HEK293 (cell line): ENCODE measurements at regions not wholly inside any gene's neighbourhood (a gene's known extent, or its start where the extent isn't known, plus 50 kb on each side); places are given as distances from the start of the nearest gene placed in this dataset.
A peak's percentile ranks its signal among the peaks of the same experiment; 100 is the strongest.
"Not testable (repeated sequence)": the region's sequence is repeated elsewhere in the genome, so short reads cannot be mapped to it uniquely, and the experiment has no call there.

Experiments
- CTCF ChIA-PET: fragments of 350-600 bp; formaldehyde crosslinking; extraction: SDS; loops from one replicate; lab custom pipeline; 2021; ENCODE audit warnings: antibody characterized with exemption; lab: Yijun Ruan, JAX
- POLR2A ChIA-PET: fragments of 300-600 bp; formaldehyde crosslinking; extraction: SDS; loops from one replicate; lab custom pipeline; 2020; ENCODE audit warnings: antibody characterized with exemption, inconsistent platforms; lab: Yijun Ruan, JAX
- H3K27ac ChIP-seq: fragments of 200-500 bp; sonication (Bioruptor generic); 2 replicates; pipeline ENCODE4 v1.5.1; 2014; ENCODE audit warnings: low read depth, low read length, control low read depth, inconsistent platforms; ENCODE audit errors: extremely low read depth
- H3K36me3 ChIP-seq, 2 experiments: fragments of 200-500 bp in 1 of 2; sonication (Bioruptor generic) in 1 of 2; 1 replicate in 1 of 2; 2 replicates in 1 of 2; pipeline ENCODE4 v1.5.1; 2014 to 2017; ENCODE audit warnings: inconsistent platforms in 2 of 2, low read length in 2 of 2; ENCODE audit not compliant: control insufficient read depth in 2 of 2, insufficient read depth in 1 of 2
- H3K4me1 ChIP-seq: fragments of 200-500 bp; sonication (Bioruptor generic); 2 replicates; pipeline ENCODE4 v1.5.1; 2014; ENCODE audit warnings: mild to moderate bottlenecking, low read length, inconsistent platforms; ENCODE audit not compliant: control insufficient read depth, insufficient read depth
- H3K4me3 ChIP-seq: 2 replicates; pipeline ENCODE4 v1.5.1; 2011; ENCODE audit warnings: low read depth, mild to moderate bottlenecking, control low read depth, low read length, moderate library complexity
- H3K9me3 ChIP-seq: fragments of 200-500 bp; sonication (Bioruptor generic); 2 replicates; pipeline ENCODE4 v1.5.1; 2014; ENCODE audit warnings: low read depth, low read length, inconsistent platforms; ENCODE audit not compliant: control insufficient read depth, insufficient read depth
- BCL11A ChIP-seq: fragments of 450-650 bp; formaldehyde crosslinking; IDR thresholded peaks from 2 replicates; pipeline ENCODE4 v1.5.1; 2016; ENCODE audit warnings: low read depth, missing biosample characterization, missing genetic modification characterization
- BCL11B ChIP-seq: fragments of 450-650 bp; formaldehyde crosslinking; IDR thresholded peaks from 2 replicates; pipeline ENCODE4 v1.5.1; 2016; ENCODE audit warnings: low read depth, missing biosample characterization, missing genetic modification characterization
- TF ChIP-seq, protein P1 (sequence below): fragments of 450-650 bp; formaldehyde crosslinking; IDR thresholded peaks from 2 replicates; pipeline ENCODE4 v1.5.1; 2016; ENCODE audit warnings: missing biosample characterization, missing genetic modification characterization

DNA sequence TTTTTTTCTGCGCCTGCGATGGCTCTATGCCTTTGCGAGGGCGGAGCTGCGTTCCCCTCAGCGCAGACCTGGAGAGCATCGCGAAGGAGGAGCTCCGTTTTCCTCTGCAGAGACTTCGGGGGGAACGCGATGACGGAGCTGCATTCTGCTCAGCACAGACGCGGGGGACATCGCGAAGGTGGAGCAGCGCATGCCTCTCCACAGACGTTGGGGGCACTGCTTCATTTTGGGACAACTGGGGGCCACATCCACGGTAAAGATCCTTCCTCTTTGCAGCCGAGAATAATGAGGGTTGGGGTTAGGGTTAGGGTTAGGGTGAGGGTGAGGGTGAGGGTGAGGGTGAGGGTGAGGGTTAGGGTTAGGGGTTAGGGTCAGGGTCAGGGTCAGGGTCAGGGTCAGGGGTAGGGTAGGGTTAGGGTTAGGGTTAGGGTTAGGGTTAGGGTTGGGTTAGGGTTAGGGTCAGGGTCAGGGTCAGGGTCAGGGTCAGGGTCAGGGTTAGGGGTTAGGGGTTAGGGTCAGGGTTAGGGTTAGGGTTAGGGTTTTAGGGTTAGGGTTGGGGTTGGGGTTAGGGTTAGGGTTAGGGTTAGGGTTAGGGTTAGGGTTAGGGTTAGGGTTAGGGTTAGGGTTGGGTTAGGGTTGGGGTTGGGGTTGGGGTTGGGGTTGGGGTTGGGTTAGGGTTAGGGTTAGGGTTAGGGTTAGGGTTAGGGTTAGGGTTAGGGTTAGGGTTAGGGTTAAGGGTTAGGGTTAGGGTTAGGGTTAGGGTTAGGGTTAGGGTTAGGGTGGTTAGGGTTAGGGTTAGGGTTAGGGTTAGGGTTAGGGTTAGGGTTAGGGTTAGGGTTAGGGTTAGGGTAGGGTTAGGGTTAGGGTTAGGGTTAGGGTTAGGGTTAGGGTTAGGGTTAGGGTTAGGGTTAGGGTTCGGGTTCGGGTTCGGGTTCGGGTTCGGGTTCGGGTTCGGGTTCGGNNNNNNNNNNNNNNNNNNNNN lies 51.1 kb upstream of the DUX4 start:
- POLR2A ChIA-PET, H3K4me1 ChIP-seq, H3K4me3 ChIP-seq, H3K9me3 ChIP-seq, H3K36me3 ChIP-seq, CTCF ChIA-PET, H3K27ac ChIP-seq: not testable (repeated sequence)
- peak; percentile 74 for TF ChIP-seq BCL11B (tag by site-specific recombination)
- TF ChIP-seq, protein P1, sequence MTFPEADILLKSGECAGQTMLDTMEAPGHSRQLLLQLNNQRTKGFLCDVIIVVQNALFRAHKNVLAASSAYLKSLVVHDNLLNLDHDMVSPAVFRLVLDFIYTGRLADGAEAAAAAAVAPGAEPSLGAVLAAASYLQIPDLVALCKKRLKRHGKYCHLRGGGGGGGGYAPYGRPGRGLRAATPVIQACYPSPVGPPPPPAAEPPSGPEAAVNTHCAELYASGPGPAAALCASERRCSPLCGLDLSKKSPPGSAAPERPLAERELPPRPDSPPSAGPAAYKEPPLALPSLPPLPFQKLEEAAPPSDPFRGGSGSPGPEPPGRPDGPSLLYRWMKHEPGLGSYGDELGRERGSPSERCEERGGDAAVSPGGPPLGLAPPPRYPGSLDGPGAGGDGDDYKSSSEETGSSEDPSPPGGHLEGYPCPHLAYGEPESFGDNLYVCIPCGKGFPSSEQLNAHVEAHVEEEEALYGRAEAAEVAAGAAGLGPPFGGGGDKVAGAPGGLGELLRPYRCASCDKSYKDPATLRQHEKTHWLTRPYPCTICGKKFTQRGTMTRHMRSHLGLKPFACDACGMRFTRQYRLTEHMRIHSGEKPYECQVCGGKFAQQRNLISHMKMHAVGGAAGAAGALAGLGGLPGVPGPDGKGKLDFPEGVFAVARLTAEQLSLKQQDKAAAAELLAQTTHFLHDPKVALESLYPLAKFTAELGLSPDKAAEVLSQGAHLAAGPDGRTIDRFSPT (tag by site-specific recombination): peak; percentile 30; the same call in 1 of the 2 replicates
- peak; percentile 66 for TF ChIP-seq BCL11A (tag by site-specific recombination)
